Hematopoietic multipotent progenitor cell (in vitro differentiated cells): ENCODE measurements at regions not wholly inside any gene's neighbourhood (a gene's known extent, or its start where the extent isn't known, plus 50 kb on each side); places are given as distances from the start of the nearest gene placed in this dataset.

Experiments used
- DNase-seq, 3 donors: peaks; one replicate each; pipeline ENCODE4 v3.0.0-alpha.2; 2011 to 2015; ENCODE audit warnings: low read depth in 2 of 3, low spot score in 2 of 3

GRCh38 chr4:162401021-162401420 is 237.2 kb upstream of the FSTL5 start:
- no peak for DNase-seq

- no peak for DNase-seq
Observed at GRCh38 chr4:162392946-162393345, 229.1 kb upstream of the FSTL5 start.

GRCh38 chr4:162366146-162366545 is 202.3 kb upstream of the FSTL5 start:
- no peak for DNase-seq

GRCh38 chr4:162364651-162365050 is 200.9 kb upstream of the FSTL5 start:
- no peak for DNase-seq

DNA sequence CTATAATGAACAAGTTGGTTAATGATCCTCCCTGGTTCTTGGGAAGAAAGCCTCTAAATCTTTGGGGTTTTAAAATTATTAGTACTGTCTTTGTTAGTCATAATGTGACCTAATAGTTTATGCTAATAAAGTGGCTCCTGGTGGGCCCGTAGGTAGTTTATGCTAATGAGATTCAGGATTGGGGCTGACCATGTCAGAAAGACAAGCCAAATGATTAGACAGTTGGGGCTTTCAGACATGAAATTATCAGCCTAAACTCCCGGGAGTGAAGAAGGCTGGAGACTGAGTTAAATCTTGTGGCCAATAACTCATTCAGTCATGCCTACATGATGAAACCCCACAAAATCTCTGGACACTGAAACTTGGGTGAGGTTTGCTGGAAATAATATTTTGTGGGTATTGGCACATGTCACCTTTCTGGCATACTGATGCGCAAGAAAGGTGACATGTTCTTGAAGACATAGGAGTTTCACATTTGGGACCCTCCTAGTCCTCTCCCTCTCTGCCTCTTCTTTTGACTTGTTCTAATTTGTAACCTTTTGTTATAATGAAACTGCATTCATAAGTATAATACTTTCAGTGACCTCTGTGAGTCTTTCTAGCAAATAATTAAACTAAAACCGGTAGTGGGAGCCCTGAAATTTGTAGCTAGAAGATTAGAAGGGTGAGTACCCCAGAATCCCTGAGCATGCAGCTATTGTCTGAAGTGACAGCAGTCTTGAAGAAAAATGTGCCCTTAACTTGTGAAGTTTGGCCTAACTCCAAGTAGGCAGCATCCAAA is 196.8 kb upstream of the FSTL5 start:
- DNase-seq = no peak

DNA sequence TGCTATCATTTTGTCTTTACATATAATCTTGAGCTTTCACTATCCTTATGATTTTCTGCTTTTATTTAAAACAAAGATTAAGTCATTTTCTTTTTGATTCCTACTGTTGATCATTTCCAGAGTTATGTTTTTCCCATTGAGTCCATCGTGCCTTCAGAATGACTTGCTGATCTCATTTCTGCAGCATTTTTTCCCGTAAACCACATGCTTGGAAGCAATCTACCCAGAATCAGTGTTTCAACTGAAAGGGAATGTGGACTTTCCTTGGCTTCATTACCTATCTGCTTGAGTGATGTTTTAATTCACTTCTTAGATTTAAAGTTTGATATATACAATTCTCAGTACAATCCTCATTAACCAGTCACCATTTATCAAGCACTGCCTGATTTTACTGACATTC is 192.4 kb upstream of the FSTL5 start:
- DNase-seq = no peak

GRCh38 chr4:162352580-162353107 is 188.8 kb upstream of the FSTL5 start:
- DNase-seq = no peak

- no peak for DNase-seq
Observed at GRCh38 chr4:162350331-162350730, 186.5 kb upstream of the FSTL5 start.

- DNase-seq = no peak
Observed at GRCh38 chr4:162349395-162349794, 185.6 kb upstream of the FSTL5 start.

- peak in 2 of 3 donors; percentile 14 to 25 for DNase-seq
Observed at GRCh38 chr4:162347842-162348213, 184.0 kb upstream of the FSTL5 start.

- peak in 2 of 3 donors; percentile 9 to 27 for DNase-seq
Observed at GRCh38 chr4:162347156-162347841, 183.5 kb upstream of the FSTL5 start.

- no peak for DNase-seq
Observed at GRCh38 chr4:162343967-162344366, 180.2 kb upstream of the FSTL5 start.

DNA sequence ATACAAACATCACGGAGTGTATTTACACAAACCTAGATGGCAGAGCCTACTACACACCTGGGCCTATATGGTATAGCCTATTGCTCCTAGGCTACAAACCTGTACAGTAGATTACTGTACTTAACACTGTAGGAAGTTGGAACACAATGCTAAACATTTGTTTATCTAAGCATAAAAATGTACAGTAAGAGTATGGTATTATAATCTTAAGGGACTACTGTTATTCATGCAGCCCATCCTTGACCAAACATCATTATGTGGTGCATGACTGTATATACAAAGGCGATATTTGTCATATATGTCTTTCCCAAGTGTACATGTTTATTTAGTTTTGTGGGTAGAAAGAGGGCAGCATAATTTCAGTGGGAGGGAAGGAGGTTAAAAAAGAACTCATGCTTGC is 177.7 kb upstream of the FSTL5 start:
- DNase-seq = no peak

GRCh38 chr4:162323919-162324318 is 160.1 kb upstream of the FSTL5 start:
- no peak for DNase-seq

- no peak for DNase-seq
Observed at GRCh38 chr4:162322054-162322453, 158.3 kb upstream of the FSTL5 start.

GRCh38 chr4:162285753-162286152 is 122.0 kb upstream of the FSTL5 start:
- DNase-seq = no peak

- no peak for DNase-seq
Observed at GRCh38 chr4:162282684-162283083, 118.9 kb upstream of the FSTL5 start.

GRCh38 chr4:162274354-162274753 is 110.6 kb upstream of the FSTL5 start:
- DNase-seq = peak in 2 of 3 donors; percentile 0 to 37

- DNase-seq = no peak
Observed at GRCh38 chr4:162272215-162272614, 108.4 kb upstream of the FSTL5 start.

GRCh38 chr4:162268911-162269310 is 105.1 kb upstream of the FSTL5 start:
- no peak for DNase-seq

- DNase-seq = no peak
Observed at GRCh38 chr4:162265802-162266201, 102.0 kb upstream of the FSTL5 start.

DNA sequence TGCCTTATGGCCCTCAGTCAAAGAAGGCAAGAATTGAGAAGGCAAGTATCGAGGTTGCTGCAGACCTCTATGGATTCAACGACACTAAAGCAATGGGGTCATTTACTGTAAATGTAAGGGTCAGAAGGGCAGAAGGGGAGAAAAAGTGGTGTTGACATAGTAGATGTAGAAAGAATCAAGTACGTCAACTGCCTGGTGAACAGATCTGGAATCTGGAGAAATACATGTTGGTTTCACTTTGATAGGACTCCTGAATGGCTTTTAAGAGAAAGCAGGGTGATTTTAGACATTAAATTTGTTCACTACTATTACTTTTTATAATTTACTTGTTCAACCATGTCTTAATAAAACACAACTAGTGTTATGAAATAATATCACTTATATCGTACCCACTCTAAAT is 81.3 kb upstream of the FSTL5 start:
- no peak for DNase-seq
